GM18519 (cell line): ENCODE measurements at regions not wholly inside any gene's neighbourhood (a gene's known extent, or its start where the extent isn't known, plus 50 kb on each side); places are given as distances from the start of the nearest gene placed in this dataset.

Experiments
- ATAC-seq: cut with Tn5 transposase; IDR thresholded peaks from one replicate; pipeline ENCODE4 v1.9.1; 2021; ENCODE audit warnings: mild to moderate bottlenecking, moderate library complexity; ENCODE audit not compliant: unreplicated experiment, low FRiP score

DNA sequence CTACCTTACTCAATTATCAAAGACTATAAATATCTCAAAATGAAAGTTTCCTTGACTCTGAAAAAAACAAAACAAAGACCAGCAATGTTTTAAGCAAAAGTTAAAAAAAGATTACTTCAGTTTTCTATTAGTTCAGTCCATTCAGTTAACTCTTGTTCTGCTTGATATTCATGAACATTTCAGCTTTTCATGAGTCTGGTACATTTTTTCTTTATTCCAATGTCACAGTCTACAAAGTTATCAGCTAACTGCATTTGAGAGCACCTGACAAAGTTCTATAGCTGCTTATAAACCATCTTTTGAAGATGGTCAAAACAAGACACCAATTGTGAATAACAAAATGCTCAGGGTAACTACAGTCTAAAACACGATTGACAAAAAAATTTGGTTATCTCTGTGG is 156.1 kb upstream of the NOX3 start:
- ATAC-seq = no peak

DNA sequence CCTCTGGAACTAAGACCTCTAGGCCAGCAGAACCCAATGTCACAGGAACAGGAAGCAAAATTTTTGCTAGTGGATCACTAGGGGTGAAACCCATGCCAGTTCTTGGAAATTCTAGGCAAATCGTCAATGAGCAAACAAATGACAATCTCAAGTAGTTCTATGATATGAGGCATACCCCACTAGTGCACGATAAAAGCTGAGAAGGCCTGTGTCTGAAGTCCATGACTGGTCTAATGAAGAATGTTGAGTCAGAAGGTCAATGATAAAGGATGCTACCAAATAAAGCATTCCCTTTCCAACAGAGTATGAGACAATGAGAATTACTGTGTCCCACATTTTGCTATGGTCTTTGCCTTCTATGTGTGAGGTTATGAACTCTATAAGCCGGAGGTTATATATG is 149.4 kb upstream of the NOX3 start:
- no peak for ATAC-seq

DNA sequence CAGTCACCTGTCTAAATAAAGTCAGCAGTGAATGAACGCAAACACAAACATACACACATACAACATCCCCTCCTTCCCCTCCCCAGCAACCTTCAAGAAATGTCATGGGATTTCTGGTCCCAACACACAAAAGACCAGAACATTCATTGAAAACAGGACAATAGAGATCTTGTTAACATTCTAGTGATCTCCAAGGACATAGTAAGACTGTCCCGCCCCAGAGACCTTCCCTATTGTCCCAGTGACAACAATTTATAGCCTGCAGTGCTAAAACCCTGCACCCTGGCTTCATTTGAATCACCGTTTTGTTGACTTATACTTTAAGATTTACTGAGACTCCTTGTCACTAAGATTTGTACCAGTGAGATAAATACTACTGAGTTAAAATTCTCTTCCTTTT is 143.9 kb upstream of the NOX3 start:
- no peak for ATAC-seq

DNA sequence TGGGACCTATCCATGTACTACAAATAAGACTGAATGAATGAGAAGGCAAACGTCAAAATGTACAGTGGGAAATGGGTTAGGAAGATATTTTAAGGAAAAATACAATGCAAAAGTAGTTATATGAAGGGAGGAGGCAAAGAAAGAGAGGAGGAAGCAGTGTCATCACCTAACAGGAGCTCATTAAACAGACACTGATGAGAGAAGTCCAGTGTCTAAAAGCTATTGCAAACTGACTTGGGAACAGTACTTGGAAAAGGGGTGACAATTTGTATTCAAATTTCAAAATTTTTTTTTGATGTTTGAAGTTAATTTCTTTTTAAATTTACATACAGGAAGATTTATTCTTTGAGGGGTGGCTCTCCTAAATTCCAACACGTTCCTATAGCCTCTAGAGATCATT is 143.5 kb upstream of the NOX3 start:
- no peak for ATAC-seq

DNA sequence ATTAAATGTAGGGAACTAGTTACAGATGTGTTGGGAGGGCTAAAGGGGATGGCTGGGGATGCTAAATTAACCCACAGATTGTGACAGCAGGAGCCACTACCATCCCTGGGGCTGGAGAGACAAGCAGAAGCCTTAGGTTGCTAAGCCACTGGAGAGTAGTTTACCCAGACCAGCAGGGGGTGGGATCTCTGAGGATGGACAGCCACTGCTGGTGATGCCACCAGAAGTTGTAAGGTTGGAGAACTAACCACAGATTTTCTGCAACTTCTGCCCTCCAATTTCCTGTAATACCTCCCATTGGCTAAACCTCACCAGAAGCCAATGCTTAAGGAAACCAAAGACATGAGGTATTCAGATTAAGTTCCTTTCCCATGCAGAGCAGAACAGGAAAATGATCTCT is 139.6 kb upstream of the NOX3 start:
- ATAC-seq = no peak

DNA sequence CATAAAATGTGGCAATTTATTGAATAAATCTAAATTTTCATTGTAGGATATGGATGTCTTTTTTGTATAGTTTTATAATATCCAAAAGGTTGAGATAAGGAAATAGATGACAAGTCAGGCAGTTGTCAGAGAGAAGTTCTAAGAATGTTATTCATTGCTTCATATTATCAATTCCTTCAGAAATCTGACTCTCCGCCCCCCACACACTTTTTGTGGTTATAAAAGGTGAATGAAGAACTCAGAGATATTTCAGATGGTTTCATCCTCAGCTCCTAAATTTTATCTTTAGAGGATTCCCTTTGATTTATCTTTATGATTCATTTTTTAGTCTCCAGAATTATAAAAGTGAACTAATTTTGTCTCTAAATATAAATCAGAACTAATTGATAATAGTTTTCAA is 136.1 kb upstream of the NOX3 start:
- no peak for ATAC-seq

DNA sequence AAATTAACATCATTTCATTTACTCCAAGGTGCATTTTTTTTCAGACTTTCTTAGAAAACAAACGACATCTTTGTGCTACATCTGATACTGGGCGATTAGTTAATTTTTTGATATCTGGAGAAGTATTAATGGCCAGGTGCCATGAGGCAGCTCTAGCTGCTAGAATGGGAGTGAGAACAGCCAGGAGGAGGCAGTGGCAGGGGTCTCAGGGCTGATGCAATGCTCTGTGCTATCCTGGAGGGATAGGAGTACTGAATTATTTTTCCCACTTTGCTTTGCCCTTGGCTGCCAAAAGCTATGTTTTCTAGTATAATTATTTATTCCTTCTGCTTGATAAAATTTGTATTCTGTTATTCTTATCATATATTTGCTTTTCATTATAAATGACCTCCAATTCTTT is 133.6 kb upstream of the NOX3 start:
- ATAC-seq = no peak

DNA sequence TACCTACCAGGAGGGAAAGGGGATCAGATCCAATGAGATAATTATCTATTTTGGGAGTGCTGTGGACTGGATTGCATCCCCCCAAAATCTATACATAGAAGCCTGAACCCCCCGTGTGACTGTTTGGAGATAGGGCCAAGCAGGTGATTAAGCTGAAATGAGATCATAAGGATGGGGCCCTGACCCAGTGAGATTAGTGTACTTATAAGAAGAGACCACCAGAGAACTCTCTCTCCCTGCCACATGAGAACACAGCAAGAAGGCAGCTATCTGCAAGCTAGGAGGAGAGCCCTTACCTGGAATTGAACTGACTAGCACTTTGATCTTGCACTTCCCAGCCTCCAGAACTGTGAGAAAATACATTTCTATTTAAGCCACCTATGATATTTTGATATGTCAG is 132.2 kb upstream of the NOX3 start:
- ATAC-seq = no peak

DNA sequence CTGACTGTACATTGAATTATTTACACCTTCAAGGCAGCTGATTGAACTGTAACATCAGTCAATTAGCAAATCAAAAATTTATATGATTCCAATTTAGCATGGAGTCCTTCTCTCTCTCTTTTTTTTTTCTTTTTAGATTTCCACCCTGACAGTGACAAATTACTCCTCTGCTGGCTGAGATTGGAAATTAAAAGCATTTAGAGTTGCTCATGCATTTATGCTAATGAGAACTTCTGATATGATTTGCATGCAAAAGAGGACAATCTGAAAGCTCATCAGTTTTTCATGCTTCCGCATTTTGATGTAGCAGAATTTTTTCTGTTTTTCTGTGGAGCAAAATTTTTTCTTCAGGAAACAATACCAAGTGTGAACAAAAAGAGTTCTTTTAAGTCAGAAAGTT is 130.5 kb upstream of the NOX3 start:
- ATAC-seq = no peak

DNA sequence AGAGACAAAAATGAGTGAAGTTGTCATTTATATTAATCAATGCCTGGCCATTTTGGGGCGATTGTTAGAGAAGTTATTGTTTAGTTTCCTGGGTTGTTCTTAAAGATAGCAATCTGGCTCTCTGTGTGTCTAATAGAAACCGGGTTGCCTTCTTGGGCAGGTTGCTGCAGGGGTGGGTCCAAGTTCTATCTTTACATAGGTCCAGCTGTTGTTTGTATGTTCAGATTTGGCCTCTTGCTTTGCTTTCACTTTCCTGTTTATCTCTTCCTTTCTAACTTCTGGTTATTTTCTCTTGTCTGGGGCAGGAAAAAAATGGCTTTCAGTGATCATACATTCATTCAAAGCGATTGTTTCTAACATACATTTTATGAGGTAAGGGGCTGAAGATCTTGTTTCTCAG is 128.4 kb upstream of the NOX3 start:
- no peak for ATAC-seq

DNA sequence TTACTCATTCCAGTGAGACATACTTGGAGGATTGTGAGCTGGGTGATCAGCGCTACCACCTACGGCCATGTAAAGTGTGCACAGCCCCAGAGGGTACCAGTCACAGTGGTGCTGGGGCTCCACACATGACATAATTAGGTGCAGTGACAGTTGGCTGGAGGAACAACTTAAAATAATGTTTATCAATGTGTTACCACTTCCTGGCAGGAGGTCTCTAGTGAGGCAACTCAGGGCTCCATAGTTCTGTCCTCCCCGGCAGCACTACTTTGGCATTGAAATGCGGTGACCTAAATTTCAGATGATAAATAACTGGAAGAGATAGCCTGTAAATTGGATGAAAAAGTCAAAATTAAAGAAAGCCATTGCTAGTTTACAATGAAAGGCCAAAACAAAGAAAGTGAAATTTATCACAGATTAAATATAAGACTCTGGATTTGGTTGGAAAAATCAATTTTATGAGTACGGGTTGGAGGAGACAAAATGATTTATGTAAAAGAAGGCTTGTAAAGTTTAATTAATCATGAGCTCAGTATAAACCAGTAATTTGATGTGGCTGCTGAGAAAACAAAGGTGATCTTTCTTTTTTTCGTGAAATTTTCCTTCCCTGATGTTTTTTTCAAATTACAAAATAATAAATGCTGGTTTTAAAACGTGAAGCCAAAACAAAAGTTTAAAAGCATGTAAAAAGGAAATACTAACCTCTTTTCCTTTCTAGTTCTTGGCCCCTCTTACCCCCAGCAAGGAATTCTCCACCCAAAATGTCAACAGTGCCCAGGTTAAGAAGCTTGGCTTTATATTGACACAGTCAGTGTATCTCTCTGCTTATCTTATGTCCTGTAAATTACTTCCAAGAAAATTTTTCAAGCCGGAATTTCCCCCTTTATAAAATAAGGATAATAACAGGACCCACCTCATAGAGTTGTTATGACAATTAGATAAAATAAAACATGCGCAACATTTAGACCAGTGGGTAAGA is 126.7 kb upstream of the NOX3 start:
- ATAC-seq = no peak

DNA sequence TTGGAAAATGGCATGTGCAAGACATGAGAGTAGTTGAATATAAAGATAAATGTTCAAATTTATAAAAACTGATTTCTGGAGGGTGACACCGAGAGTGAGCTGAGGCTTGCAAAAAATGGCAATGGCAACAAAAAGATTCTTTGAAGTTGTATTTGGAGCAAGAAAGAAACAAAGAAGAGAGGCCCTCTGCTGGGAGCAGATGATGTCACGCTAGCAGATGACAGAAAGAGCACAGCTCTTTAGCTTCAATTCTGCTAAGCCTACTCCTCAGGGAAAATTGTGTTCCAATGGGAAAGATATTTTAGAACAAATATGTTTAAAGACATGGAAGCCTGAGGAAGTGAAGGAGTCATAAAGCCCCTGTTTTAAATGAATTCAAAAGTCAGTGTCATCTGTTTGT is 125.3 kb upstream of the NOX3 start:
- ATAC-seq = no peak

DNA sequence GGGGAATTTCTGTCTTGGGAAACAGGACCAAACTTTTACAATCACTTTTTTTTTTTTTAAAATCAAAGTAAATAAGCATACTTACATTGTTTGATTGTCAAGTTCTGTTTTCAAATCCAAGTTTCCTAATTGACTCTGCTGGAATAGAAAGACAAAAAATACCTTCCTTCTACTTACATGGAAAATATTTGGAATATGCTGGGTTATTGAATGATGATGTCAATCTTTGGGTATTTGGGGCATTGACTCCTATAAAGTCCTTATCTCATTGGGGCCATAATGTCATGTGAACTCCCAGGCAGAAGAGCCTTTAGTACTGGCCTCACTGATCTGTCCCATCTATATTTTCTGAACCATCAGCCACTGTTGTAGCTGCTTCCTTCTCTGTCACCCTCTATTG is 122.6 kb upstream of the NOX3 start:
- no peak for ATAC-seq

DNA sequence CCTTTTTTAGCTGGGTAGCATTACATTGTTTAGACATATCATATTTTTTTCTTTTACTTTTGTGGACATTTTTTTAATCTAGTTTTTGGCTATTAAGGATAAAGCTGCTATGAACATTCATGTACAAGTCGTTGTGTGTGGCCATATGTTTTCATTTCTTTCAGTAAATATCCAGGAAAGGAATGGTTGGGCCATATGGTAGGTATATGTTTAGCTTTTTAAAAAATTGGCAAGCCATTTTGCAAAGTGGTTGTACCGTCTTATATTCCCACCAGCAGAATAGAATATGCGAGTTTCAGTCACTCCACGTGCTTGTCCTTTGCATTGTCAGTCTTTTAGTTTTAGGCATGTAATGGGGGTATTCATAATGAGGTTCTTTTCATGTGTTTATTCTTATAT is 106.3 kb upstream of the NOX3 start:
- no peak for ATAC-seq

DNA sequence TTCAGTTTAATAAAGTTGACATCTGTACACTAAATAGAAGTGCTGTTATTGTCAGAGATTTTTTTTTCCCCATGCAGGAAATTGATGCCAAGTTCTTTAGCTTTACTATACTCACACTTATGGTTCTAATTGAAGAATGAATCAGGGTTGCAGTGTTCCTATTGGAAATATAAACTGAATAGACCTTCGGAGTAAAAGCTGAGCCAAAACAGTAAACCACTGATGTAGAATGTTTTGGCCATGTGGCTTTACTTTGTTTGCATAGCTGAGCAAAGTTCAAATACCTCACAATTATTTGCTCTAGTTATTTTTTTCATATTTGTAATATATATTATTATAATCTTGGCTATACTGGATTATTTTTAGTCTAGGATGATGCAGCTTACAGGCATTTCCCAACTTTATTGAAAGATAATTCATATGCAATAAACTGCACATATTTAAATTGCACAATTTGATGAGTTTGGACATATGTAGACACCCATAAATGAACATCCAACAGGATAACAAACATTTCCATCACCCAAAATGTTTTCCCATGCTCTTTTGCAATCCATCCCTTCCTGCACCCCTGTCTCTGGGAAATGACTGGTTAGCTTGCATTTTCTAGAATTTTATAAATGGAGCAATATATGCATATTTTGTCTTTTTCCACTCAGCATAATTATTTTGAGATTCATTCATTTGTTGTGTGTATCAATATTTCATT is 105.8 kb upstream of the NOX3 start:
- no peak for ATAC-seq

DNA sequence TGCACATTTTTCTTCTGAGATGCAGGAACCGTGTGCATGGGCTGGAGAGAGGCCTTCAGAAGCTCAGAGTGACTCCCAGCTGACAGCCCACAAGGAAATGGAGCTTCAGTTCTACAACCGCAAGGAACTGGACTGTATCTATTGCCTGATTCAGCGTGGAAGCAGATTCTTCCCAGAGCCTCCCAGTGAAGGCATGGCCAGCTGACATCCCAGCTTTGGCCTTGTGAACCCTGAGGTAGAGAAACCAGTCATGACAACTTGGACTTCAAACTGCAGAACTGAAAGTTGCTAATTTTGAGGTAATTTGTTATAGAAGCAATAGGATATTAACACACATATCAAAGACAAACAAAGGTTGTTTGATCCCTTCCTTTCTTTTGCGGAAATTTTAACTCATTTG is 94.3 kb upstream of the NOX3 start:
- no peak for ATAC-seq

DNA sequence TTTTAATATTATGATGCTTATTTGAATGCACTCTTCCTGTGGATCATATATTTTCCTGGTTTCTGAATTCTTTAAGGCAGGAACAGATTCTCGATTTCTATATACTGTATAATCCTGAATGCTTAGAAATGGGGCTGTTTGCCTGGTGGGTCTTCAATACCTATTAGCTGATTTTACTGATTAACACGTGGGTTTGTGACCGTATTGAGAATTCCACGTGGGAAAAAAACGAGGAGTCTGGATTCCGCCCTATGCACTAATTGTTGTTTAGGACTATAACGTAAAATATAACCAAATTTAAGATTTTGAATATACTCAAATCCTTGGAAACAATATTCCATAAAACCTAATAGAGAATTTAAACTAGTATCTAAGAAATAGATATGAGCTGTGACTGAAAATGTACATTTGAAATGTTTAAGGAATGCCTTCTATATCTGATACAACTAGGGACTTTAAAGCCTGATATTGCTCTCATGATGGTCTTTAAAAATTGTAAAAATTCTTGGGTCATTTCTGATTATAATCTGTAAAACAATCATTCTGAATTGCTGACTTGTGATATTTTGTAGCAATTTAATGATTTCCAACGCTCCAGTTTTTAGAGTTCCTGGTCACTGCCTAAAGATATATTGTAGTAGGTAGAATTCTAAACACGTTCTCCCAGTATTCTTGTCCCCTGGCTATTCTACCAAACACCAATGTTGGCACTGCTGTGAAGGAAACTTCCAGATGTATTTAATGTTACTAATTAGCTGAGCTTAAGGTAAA is 93.6 kb upstream of the NOX3 start:
- no peak for ATAC-seq

DNA sequence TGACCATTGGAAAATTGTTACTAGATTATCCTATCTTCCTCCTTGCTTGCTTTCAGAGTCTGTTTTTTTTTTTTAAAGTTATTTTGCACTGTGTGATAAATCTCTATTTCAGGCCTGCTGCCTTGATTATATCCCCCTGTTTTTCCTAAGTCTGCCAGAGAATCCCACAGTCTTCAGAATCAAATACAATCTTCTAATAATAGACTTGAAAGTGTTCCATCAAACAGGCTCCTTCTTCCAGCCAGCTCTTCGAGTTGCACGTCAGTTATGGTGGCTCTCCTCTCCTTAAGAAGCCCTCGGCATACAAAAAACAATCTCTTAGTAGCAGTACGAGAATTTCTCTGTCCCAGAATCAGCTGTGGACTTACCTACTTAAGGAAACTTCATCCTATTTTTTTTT is 92.9 kb upstream of the NOX3 start:
- no peak for ATAC-seq

DNA sequence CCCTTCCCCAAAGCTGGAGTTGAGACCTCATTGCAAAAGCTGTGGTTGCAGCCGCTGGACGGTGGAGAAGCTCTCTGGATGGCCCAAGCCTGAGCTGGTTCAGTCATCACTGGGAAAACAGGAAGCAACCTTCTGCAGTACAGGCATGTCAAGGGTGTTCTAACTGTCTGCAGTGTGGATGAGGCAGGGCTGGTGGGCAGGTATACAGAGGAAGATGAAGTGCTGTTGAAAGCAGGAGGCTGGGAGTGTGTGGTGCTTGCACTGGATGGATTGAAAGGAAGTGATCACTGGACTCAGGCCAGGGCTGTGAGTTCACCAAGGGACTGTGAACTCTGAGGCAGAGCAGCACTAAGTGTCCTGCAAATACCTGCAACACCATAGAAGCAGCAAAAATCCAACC is 89.0 kb upstream of the NOX3 start:
- no peak for ATAC-seq

DNA sequence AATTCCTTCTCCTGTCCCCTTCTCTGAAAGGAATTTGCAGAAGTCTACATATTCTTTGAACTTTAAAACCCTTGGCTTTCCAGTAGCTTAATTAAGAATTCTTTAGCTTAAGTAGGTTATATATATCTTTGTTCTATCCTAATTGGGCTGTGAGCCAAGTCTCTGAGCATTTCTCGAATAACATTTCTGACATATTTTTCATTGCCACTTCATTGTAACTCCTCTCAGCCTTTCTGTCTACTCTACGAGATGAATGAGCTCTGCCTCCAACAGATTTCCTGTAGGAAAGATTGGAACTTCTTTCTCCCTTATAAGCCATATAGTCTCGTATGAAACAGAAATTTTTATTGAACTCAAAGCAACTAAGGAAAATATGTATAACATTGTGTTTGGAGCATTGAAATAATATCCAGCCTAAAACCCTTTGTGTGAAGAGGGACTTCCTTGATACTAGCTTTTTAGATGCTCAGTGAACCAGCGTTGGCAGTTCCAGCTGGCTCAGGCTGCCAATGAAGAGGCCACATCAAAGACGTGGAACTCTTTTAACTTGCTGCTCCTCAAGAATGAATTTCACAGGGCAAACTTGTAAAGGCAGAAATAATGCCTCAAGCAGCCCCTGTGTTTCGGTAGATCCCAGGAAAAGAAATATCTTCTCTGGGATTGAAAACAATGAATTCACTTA is 87.7 kb upstream of the NOX3 start:
- no peak for ATAC-seq

DNA sequence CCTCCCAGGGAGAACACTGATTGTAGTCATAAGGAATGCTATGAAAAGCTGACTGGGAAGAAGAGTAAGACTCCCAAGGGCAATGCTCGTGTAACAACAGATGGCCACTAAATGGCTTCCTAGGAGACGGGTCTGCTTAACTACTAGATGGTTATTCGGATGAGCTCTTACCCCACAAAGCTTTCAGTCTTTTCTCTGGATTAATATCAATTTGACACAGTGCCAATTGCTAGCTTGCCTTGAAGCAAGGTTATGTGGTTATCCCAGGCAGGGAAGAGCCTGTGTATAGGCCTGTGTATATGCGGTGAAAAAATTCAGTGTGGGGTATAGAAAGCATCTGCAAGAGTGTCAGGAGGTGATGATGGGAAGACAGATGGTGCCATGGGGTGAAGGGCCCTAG is 86.4 kb upstream of the NOX3 start:
- ATAC-seq = no peak
